ENCODE measurements at regions not wholly inside any gene's neighbourhood (a gene's known extent, or its start where the extent isn't known, plus 50 kb on each side); places are given as distances from the start of the nearest gene placed in this dataset.

DNA sequence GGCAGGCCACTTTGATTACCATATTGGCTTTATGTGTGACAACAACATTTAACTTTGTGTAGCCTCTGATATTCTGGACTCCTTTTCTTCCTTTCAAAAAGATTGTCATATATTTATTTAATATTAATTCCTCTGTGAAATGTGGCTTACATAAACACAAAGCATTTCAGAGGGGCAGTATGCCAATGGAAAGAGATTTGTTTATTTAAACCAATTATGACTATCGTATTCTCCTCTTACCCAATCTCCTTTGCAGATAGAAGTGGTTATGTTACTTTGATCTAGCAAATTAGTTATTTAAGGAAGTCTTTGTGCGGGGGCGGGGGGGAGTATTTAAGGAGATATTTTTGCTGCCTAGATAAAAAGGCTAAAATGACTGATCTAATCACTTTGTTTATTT, 573.7 kb upstream of the KIF2B start:
- TF ChIP-seq, protein P1, sequence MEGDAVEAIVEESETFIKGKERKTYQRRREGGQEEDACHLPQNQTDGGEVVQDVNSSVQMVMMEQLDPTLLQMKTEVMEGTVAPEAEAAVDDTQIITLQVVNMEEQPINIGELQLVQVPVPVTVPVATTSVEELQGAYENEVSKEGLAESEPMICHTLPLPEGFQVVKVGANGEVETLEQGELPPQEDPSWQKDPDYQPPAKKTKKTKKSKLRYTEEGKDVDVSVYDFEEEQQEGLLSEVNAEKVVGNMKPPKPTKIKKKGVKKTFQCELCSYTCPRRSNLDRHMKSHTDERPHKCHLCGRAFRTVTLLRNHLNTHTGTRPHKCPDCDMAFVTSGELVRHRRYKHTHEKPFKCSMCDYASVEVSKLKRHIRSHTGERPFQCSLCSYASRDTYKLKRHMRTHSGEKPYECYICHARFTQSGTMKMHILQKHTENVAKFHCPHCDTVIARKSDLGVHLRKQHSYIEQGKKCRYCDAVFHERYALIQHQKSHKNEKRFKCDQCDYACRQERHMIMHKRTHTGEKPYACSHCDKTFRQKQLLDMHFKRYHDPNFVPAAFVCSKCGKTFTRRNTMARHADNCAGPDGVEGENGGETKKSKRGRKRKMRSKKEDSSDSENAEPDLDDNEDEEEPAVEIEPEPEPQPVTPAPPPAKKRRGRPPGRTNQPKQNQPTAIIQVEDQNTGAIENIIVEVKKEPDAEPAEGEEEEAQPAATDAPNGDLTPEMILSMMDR (IDR thresholded peaks at IDR 0.05), result no peak
- TF ChIP-seq POLR2A (IDR thresholded peaks at IDR 0.05), result no peak

All from thyroid gland (tissue), 4 donors.